ENCODE measurements at regions not wholly inside any gene's neighbourhood (a gene's known extent, or its start where the extent isn't known, plus 50 kb on each side); places are given as distances from the start of the nearest gene placed in this dataset.

DNA sequence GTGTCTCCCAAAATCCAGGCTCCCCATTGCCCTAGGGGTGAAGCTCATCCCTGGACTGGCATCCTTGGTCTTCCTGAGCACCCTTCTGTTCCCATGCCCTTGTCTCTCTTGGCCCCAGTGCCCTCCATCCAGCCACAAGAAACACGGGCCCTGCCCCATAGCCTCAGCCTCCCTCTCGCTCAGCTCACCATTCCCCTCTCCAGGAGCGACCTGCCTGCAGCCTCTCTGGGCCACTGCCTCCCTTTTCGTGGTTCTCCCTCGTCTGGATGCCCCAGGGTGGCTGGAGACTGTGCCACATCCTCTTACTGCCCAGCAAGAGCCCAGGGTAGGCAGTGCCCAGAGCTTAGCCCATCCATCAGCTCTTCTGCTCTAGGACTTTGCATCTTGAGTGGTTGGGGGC, 532.1 kb downstream of the TBC1D22A start:
- TF ChIP-seq, protein P1, sequence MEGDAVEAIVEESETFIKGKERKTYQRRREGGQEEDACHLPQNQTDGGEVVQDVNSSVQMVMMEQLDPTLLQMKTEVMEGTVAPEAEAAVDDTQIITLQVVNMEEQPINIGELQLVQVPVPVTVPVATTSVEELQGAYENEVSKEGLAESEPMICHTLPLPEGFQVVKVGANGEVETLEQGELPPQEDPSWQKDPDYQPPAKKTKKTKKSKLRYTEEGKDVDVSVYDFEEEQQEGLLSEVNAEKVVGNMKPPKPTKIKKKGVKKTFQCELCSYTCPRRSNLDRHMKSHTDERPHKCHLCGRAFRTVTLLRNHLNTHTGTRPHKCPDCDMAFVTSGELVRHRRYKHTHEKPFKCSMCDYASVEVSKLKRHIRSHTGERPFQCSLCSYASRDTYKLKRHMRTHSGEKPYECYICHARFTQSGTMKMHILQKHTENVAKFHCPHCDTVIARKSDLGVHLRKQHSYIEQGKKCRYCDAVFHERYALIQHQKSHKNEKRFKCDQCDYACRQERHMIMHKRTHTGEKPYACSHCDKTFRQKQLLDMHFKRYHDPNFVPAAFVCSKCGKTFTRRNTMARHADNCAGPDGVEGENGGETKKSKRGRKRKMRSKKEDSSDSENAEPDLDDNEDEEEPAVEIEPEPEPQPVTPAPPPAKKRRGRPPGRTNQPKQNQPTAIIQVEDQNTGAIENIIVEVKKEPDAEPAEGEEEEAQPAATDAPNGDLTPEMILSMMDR (IDR thresholded peaks at IDR 0.05): no peak
- TF ChIP-seq EP300 (IDR thresholded peaks at IDR 0.05) (no peak), POLR2A (IDR thresholded peaks at IDR 0.05) (no peak), POLR2AphosphoS5 (IDR thresholded peaks at IDR 0.05) (no peak)
